Tibial nerve (tissue), 4 donors: ENCODE measurements at regions not wholly inside any gene's neighbourhood (a gene's known extent, or its start where the extent isn't known, plus 50 kb on each side); places are given as distances from the start of the nearest gene placed in this dataset.

Experiments used
- DNase-seq, 2 donors: peaks; one replicate each; pipeline ENCODE4 v3.0.0-alpha.2; 2019; ENCODE audit warnings: low spot score in 2 of 2
- H3K27ac ChIP-seq, 4 donors: fragments of 200-600 bp; sonication (generic) in 3 of 4; one replicate each; pipeline ENCODE4 v1.5.1; 2017 to 2019; ENCODE audit warnings: mild to moderate bottlenecking in 1 of 4
- H3K27me3 ChIP-seq, 2 donors: fragments of 200-600 bp; sonication (generic) in 1 of 2; one replicate each; pipeline versions ENCODE4 v1.5.1 to v1.6.0; 2017 to 2019
- H3K36me3 ChIP-seq, 3 donors: fragments of 200-600 bp; sonication (generic); one replicate each; pipeline ENCODE4 v1.5.1; 2018 to 2019
- H3K4me1 ChIP-seq, 4 donors: fragments of 200-600 bp; sonication (generic) in 3 of 4; one replicate each; pipeline ENCODE4 v1.5.1; 2017 to 2019
- H3K4me3 ChIP-seq, 4 donors: fragments of 200-600 bp; sonication (generic) in 3 of 4; one replicate each; pipeline ENCODE4 v1.5.1; 2017 to 2019; ENCODE audit warnings: mild to moderate bottlenecking in 1 of 4, moderate library complexity in 1 of 4
- H3K9me3 ChIP-seq, 4 donors: fragments of 200-600 bp; sonication (generic) in 3 of 4; one replicate each; pipeline ENCODE4 v1.5.1; 2017 to 2019
- CTCF ChIP-seq, 5 experiments: fragments of 200-600 bp in 3 of 5; fragments of 450-650 bp in 2 of 5; sonication (generic) in 3 of 5; IDR thresholded peaks; one replicate each; pipeline ENCODE4 v1.5.1; 2016 to 2019; ENCODE audit warnings: antibody characterized with exemption in 5 of 5, mild to moderate bottlenecking in 3 of 5, moderate library complexity in 2 of 5
- EP300 ChIP-seq, 2 donors: sonication (generic); formaldehyde crosslinking; IDR thresholded peaks; one replicate each; pipeline ENCODE4 v1.6.1; 2017; ENCODE audit warnings: antibody characterized with exemption in 2 of 2, mild to moderate bottlenecking in 1 of 2
- POLR2A ChIP-seq, 2 donors: fragments of 450-650 bp; IDR thresholded peaks; one replicate each; pipeline ENCODE4 v1.6.1; 2017; ENCODE audit warnings: antibody characterized with exemption in 2 of 2, mild to moderate bottlenecking in 2 of 2, moderate library complexity in 2 of 2
- WGBS, 2 donors: methylation state at CpG; one replicate each; pipeline ENCODE4 v1.1.5; 2018; 5-methylcytosine and 5-hydroxymethylcytosine counted together

GRCh38 chr2:573805-574392 is 103.3 kb downstream of the TMEM18 start:
- H3K4me1 ChIP-seq = peaks cover 0 to 1% (median 0%) of the 10 kb centered on the region in 4 donors
- H3K4me3 ChIP-seq = no peak overlapping the region
- DNase-seq = no peak
- peaks cover 0 to 42% (median 3%) of the 10 kb centered on the region in 4 donors for H3K9me3 ChIP-seq
- TF ChIP-seq POLR2A (IDR thresholded peaks at IDR 0.05) (no peak), CTCF (IDR thresholded peaks at IDR 0.05) (no peak), EP300 (IDR thresholded peaks at IDR 0.05) (no peak)
- H3K27ac ChIP-seq = no peak overlapping the region
- no peaks in the 10 kb centered on the region for H3K27me3 ChIP-seq
- 38 to 56% methylated on average over 6 of the region's 6 CpGs for WGBS, 2 donors
- no peaks in the 10 kb centered on the region for H3K36me3 ChIP-seq

GRCh38 chr2:573025-573424 is 104.2 kb downstream of the TMEM18 start:
- Histone ChIP-seq H3K9me3 (peaks cover 0 to 42% (median 3%) of the 10 kb centered on the region in 4 donors), H3K36me3 (no peaks in the 10 kb centered on the region), H3K4me1 (peaks cover 0 to 6% (median 0%) of the 10 kb centered on the region in 4 donors), H3K27ac (no peak overlapping the region), H3K4me3 (no peak overlapping the region), H3K27me3 (no peaks in the 10 kb centered on the region)
- WGBS, 2 donors = 83% methylated on average over 9 of the region's 9 CpGs
- TF ChIP-seq EP300 (IDR thresholded peaks at IDR 0.05) (no peak), CTCF (IDR thresholded peaks at IDR 0.05) (no peak), POLR2A (IDR thresholded peaks at IDR 0.05) (no peak)
- no peak for DNase-seq

GRCh38 chr2:569681-570080 is 107.5 kb downstream of the TMEM18 start:
- 75 to 77% methylated on average over 3 of the region's 3 CpGs for WGBS, 2 donors
- Histone ChIP-seq H3K4me1 (peaks cover 0 to 6% (median 0%) of the 10 kb centered on the region in 4 donors), H3K36me3 (no peaks in the 10 kb centered on the region), H3K27ac (no peak overlapping the region), H3K4me3 (no peak overlapping the region), H3K27me3 (no peaks in the 10 kb centered on the region), H3K9me3 (peaks cover 0 to 19% (median 0%) of the 10 kb centered on the region in 4 donors)
- TF ChIP-seq POLR2A (IDR thresholded peaks at IDR 0.05) = no peak
- TF ChIP-seq CTCF (IDR thresholded peaks at IDR 0.05) = no peak
- TF ChIP-seq EP300 (IDR thresholded peaks at IDR 0.05) = no peak
- no peak for DNase-seq

- DNase-seq = no peak
- Histone ChIP-seq H3K4me3 (peak overlapping the region in 2 of 4 donors; percentile 3 to 29), H3K9me3 (peaks cover 0 to 15% (median 0%) of the 10 kb centered on the region in 4 donors), H3K27ac (peak overlapping the region in 2 of 4 donors; percentile 16 to 46), H3K36me3 (no peaks in the 10 kb centered on the region), H3K27me3 (no peaks in the 10 kb centered on the region), H3K4me1 (peaks cover 0 to 6% (median 0%) of the 10 kb centered on the region in 4 donors)
- 74 to 76% methylated on average over 4 of the region's 4 CpGs for WGBS, 2 donors
- TF ChIP-seq EP300 (IDR thresholded peaks at IDR 0.05) (no peak), CTCF (IDR thresholded peaks at IDR 0.05) (no peak), POLR2A (IDR thresholded peaks at IDR 0.05) (no peak)
These were observed 108.5 kb downstream of the TMEM18 start for GRCh38 chr2:568639-569235.

- peak; percentile 30 to 57 for DNase-seq
These were observed 109.2 kb downstream of the TMEM18 start for GRCh38 chr2:567865-568638.

More at GRCh38 chr2:567865-568638, 109.2 kb downstream of the TMEM18 start:
- H3K4me1 ChIP-seq = peaks cover 0 to 6% (median 0%) of the 10 kb centered on the region in 4 donors
- TF ChIP-seq POLR2A (IDR thresholded peaks at IDR 0.05) (no peak), CTCF (IDR thresholded peaks at IDR 0.05) (no peak), EP300 (IDR thresholded peaks at IDR 0.05) (peak in 1 of 2 donors; percentile 63)
- peak overlapping the region in 2 of 4 donors; percentile 16 to 46 for H3K27ac ChIP-seq
- 60 to 65% methylated on average over 27 of the region's 27 CpGs for WGBS, 2 donors
- no peaks in the 10 kb centered on the region for H3K27me3 ChIP-seq
- H3K9me3 ChIP-seq = peaks cover 0 to 15% (median 0%) of the 10 kb centered on the region in 4 donors
- H3K4me3 ChIP-seq = peak overlapping the region in 2 of 4 donors; percentile 3 to 29
- H3K36me3 ChIP-seq = no peaks in the 10 kb centered on the region
